HepG2 (cell line): ENCODE measurements at regions not wholly inside any gene's neighbourhood (a gene's known extent, or its start where the extent isn't known, plus 50 kb on each side); places are given as distances from the start of the nearest gene placed in this dataset.

Experiments
- ATAC-seq: fragments of 200-7000 bp; cut with Tn5 transposase; 3 replicates; pipeline ENCODE4 v1.9.1; 2020; ENCODE audit warnings: mild to moderate bottlenecking, moderate library complexity
- BruUV-seq: library from RNA; stranded (reverse); fragments of 400-500 nt; replicated peaks from 2 replicates; lab custom pipeline; 2021; lab: Mats Ljungman, UMichigan
- CTCF ChIA-PET: fragments of 300-600 bp; formaldehyde crosslinking; extraction: SDS; loops from one replicate; lab custom pipeline; 2021; ENCODE audit warnings: low total read pairs, inconsistent platforms, low intra/inter-chr PET ratio; lab: Yijun Ruan, JAX
- POLR2A ChIA-PET: fragments of 350-600 bp; sonication (Branson Sonifier 250); formaldehyde crosslinking; loops from one replicate; lab custom pipeline; 2020; ENCODE audit warnings: antibody characterized with exemption, inconsistent platforms; lab: Yijun Ruan, JAX
- DNase-seq: peaks from one replicate; pipeline ENCODE4 v3.0.0-alpha.2; 2015; ENCODE audit warnings: low spot score
- FAIRE-seq: peaks from 3 replicates; lab custom pipeline; 2011; peaks lifted over from hg19 to GRCh38; lab: Jason Lieb, UNC
- H2AFZ ChIP-seq: one replicate; pipeline ENCODE4 v1.6.1; 2011; ENCODE audit warnings: low read length, inconsistent platforms
- H3K27ac ChIP-seq: fragments of 300-600 bp; 3 replicates; pipeline ENCODE4 v1.8.0; 2011; ENCODE audit warnings: mixed run types, mild to moderate bottlenecking, mixed read lengths, low read length, inconsistent platforms; ENCODE audit not compliant: insufficient read depth; ENCODE audit errors: extremely low read length
- H3K27me3 ChIP-seq, 2 experiments: fragments of 200-600 bp in 1 of 2; 2 replicates in 1 of 2; 3 replicates in 1 of 2; pipeline versions ENCODE4 v1.6.0 to v1.8.0; 2011; ENCODE audit warnings: low read length in 2 of 2, mild to moderate bottlenecking in 2 of 2, moderate library complexity in 2 of 2, inconsistent platforms in 1 of 2; ENCODE audit not compliant: insufficient read depth in 2 of 2, control insufficient read depth in 1 of 2
- H3K36me3 ChIP-seq, 2 experiments: fragments of 200-600 bp in 1 of 2; replicated peaks in 1 of 2; 2 replicates in 1 of 2; 3 replicates in 1 of 2; pipeline versions ENCODE4 v1.5.1 to v1.8.0; 2011; ENCODE audit warnings: low read length in 2 of 2, inconsistent platforms in 1 of 2; ENCODE audit not compliant: insufficient read depth in 2 of 2, control insufficient read depth in 1 of 2
- H3K4me1 ChIP-seq: 2 replicates; pipeline ENCODE4 v1.5.1; 2012; ENCODE audit warnings: low read length, inconsistent platforms; ENCODE audit not compliant: insufficient read depth
- H3K4me2 ChIP-seq: 2 replicates; pipeline ENCODE4 v1.6.0; 2011; ENCODE audit warnings: low read depth, low read length, inconsistent platforms
- H3K4me3 ChIP-seq, 3 experiments: fragments of 200-600 bp in 1 of 3; sonication (generic), shearing (Covaris generic) in 1 of 3; replicated peaks in 1 of 3; 2 replicates each; pipeline ENCODE4 v1.5.1; 2011 to 2016; ENCODE audit warnings: low read length in 3 of 3, inconsistent platforms in 2 of 3, low read depth in 2 of 3, mild to moderate bottlenecking in 2 of 3, control low read depth in 1 of 3, mixed read lengths in 1 of 3; ENCODE audit not compliant: insufficient read depth in 1 of 3
- H3K79me2 ChIP-seq: one replicate; pipeline ENCODE4 v1.6.1; 2011; ENCODE audit warnings: low read length, inconsistent platforms; ENCODE audit not compliant: insufficient read depth
- H3K9ac ChIP-seq: 2 replicates; pipeline ENCODE4 v1.6.0; 2011; ENCODE audit warnings: mild to moderate bottlenecking, low read depth, low read length, inconsistent platforms; ENCODE audit not compliant: insufficient read depth
- H3K9me3 ChIP-seq: 2 replicates; pipeline ENCODE4 v1.5.1; 2012; ENCODE audit warnings: mild to moderate bottlenecking, low read length
- H4K20me1 ChIP-seq: 2 replicates; pipeline ENCODE4 v1.6.0; 2011; ENCODE audit warnings: inconsistent platforms, mild to moderate bottlenecking, low read length, moderate library complexity; ENCODE audit not compliant: insufficient read depth
- CSRNP1 ChIP-seq: sonication (generic); formaldehyde crosslinking; IDR thresholded peaks from 2 replicates; pipeline ENCODE4 v1.8.1; 2023; ENCODE audit warnings: mild to moderate bottlenecking, missing genetic modification reagents
- ERF ChIP-seq: IDR thresholded peaks from 2 replicates; pipeline ENCODE4 v1.6.1; 2018; ENCODE audit warnings: missing biosample characterization, missing genetic modification reagents
- JARID2 ChIP-seq: sonication (generic); formaldehyde crosslinking; IDR thresholded peaks from 2 replicates; pipeline ENCODE4 v1.8.1; 2023; ENCODE audit warnings: missing genetic modification reagents, inconsistent platforms; ENCODE audit not compliant: insufficient replicate concordance
- KLF15 ChIP-seq: sonication (generic); formaldehyde crosslinking; IDR thresholded peaks from 2 replicates; pipeline ENCODE4 v1.8.1; 2023; ENCODE audit warnings: borderline replicate concordance, mild to moderate bottlenecking, inconsistent platforms, missing genetic modification reagents, mixed read lengths
- PLRG1 ChIP-seq: fragments of 450-650 bp; conservative IDR thresholded peaks from 2 replicates; pipeline ENCODE4 v1.6.1; 2016
- RAD51 ChIP-seq: fragments of 450-650 bp; IDR thresholded peaks from 2 replicates; pipeline ENCODE4 v1.6.1; 2016; ENCODE audit warnings: borderline replicate concordance
- SATB2 ChIP-seq: sonication (generic); formaldehyde crosslinking; IDR thresholded peaks from 2 replicates; pipeline ENCODE4 v1.5.0; 2020; ENCODE audit warnings: missing genetic modification reagents
- ZBTB46 ChIP-seq: sonication (generic); formaldehyde crosslinking; IDR thresholded peaks from 2 replicates; pipeline ENCODE4 v1.4.0; 2020; ENCODE audit warnings: mild to moderate bottlenecking, missing genetic modification reagents, borderline replicate concordance
- ZNF609 ChIP-seq: sonication (generic); formaldehyde crosslinking; IDR thresholded peaks from 2 replicates; pipeline ENCODE4 v1.4.0; 2020; ENCODE audit warnings: mild to moderate bottlenecking, missing genetic modification reagents, borderline replicate concordance
- WGBS: methylation state at CpG from one replicate; pipeline ENCODE4 v1.1.6; 2017; ENCODE audit warnings: low lambda C conversion rate; 5-methylcytosine and 5-hydroxymethylcytosine counted together
- in situ Hi-C: cut with HindIII; loops from 2 replicates; pipeline ENCODE4 v1.10.0; 2017; ENCODE audit warnings: low pct_unique_long_range_greater_than_20kb; ENCODE audit not compliant: extremely low pct_ligation_motif_present
- intact Hi-C: fragments of 100-400 bp; cut with micrococcal nuclease; formaldehyde crosslinking; loops from one replicate; pipeline ENCODE4 v1.10.0; 2022; ENCODE audit not compliant: unreplicated experiment

GRCh38 chr17:72353502-72353901 lies 232.7 kb downstream of the SOX9 start:
- POLR2A ChIA-PET, result no interaction called here

More at GRCh38 chr17:72353502-72353901, 232.7 kb downstream of the SOX9 start:
- BruUV-seq, result no TSS peak
- CTCF ChIA-PET, result no interaction called here
- in situ Hi-C loops, result no loop called here
- no peak overlapping the region for H3K9ac ChIP-seq
- no peak overlapping the region for H2AFZ ChIP-seq
- no peak overlapping the region for H3K4me2 ChIP-seq
- peaks cover 5% of the 10 kb centered on the region; the same call in 1 of the 2 replicates for H3K9me3 ChIP-seq
- no peaks in the 10 kb centered on the region; a peak in 1 of 5 replicates for H3K36me3 ChIP-seq
- no peak for ATAC-seq
- no peak for TF ChIP-seq PLRG1
- TF ChIP-seq ERF (CRISPR knock-in tag), result no peak
- TF ChIP-seq ZBTB46 (CRISPR knock-in tag), result no peak
- TF ChIP-seq ZNF609 (CRISPR knock-in tag), result no peak
- no peak for TF ChIP-seq SATB2 (CRISPR knock-in tag)
- no peak for TF ChIP-seq KLF15 (CRISPR knock-in tag)
- TF ChIP-seq CSRNP1 (CRISPR knock-in tag), result no peak
- TF ChIP-seq RAD51, result no peak
- no peak for TF ChIP-seq JARID2 (CRISPR knock-in tag)
- TF ChIP-seq, all 625 proteins: peak for 0
- Histone ChIP-seq H3K4me1 (peaks cover 33% of the 10 kb centered on the region), H3K27ac (no peak overlapping the region), H3K4me3 (no peak overlapping the region), H3K79me2 (no peaks in the 10 kb centered on the region), H3K27me3 (no peaks in the 10 kb centered on the region), H4K20me1 (no peaks in the 10 kb centered on the region)
- FAIRE-seq, result no peak
- intact Hi-C loops, result no loop called here
- no peak for DNase-seq
- 95% methylated on average over 9 of the region's 9 CpGs for WGBS
